ENCODE measurements at regions not wholly inside any gene's neighbourhood (a gene's known extent, or its start where the extent isn't known, plus 50 kb on each side); places are given as distances from the start of the nearest gene placed in this dataset.

DNA sequence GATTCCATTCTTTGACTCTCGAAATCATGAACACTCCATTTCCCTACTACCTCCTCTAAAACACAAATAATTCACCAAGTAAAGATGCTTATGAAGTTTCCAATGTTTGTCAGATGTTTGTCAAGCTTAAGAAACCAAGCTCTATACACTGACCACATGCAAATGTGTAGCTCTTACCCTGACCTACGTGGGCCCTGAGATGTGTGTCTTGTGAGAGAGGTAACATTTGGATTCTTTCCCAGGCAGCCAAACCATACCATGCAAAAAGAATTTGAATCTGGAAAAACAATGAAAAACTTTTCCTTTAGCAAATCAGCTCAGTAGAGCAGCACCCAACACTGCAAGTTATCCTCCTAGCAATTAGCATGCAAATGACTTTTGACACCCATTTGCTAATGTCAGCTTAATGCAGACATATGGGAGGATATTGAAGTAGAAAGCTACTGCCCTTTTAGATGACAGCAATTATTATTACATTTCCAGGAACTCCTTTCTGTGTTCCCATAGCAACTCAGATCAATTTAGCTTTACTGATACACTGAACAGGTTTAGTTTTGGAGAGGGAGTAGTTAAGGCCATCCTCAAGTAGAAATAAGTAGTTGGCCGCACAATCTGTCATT, 83.2 kb upstream of the RGS4 start:
- H3K4me3 ChIP-seq (ENCODE audit: low read depth, low read length) = no peak overlapping the region
- H3K36me3 ChIP-seq (replicated peaks) = no peaks in the 10 kb centered on the region
- no peaks in the 10 kb centered on the region for H3K27me3 ChIP-seq (replicated peaks)
- in situ Hi-C loops (cut with HindIII; ENCODE audit: low pct_ligation_motif_present, low sequenced_read_pairs) = no loop called here
- H3K27ac ChIP-seq = peak overlapping the region; percentile 99
- DNase-seq = peak; percentile 48
- TF ChIP-seq CTCF (IDR thresholded peaks at IDR 0.05; ENCODE audit: low read depth, low read length, missing control alignments) = no peak

DNA sequence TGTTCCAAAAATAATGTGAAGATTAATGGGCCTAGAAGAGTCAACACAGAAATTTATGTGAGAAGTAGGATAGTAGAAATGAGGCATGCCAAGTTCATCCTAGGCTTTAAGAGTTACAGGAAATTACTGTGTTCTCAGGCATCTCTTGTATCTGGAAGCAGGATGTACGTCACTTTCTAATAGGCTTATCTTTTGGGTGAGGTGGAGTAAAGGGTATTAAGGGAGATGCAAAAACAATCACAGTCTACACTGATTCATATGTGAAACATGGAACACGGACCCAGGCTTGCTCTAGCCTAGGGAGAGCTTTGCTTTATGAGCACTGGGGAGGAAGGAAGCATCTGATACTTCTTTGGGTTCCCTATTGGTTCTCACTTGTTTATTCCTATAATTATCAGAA, 84.5 kb upstream of the RGS4 start:
- no peaks in the 10 kb centered on the region for H3K36me3 ChIP-seq (replicated peaks)
- TF ChIP-seq CTCF (IDR thresholded peaks at IDR 0.05; ENCODE audit: low read depth, low read length, missing control alignments) = no peak
- in situ Hi-C loops (cut with HindIII; ENCODE audit: low pct_ligation_motif_present, low sequenced_read_pairs) = no loop called here
- H3K27me3 ChIP-seq (replicated peaks) = no peaks in the 10 kb centered on the region
- H3K4me3 ChIP-seq (ENCODE audit: low read depth, low read length) = no peak overlapping the region
- H3K27ac ChIP-seq = peak overlapping the region; percentile 99
- DNase-seq = peak; percentile 89

DNA sequence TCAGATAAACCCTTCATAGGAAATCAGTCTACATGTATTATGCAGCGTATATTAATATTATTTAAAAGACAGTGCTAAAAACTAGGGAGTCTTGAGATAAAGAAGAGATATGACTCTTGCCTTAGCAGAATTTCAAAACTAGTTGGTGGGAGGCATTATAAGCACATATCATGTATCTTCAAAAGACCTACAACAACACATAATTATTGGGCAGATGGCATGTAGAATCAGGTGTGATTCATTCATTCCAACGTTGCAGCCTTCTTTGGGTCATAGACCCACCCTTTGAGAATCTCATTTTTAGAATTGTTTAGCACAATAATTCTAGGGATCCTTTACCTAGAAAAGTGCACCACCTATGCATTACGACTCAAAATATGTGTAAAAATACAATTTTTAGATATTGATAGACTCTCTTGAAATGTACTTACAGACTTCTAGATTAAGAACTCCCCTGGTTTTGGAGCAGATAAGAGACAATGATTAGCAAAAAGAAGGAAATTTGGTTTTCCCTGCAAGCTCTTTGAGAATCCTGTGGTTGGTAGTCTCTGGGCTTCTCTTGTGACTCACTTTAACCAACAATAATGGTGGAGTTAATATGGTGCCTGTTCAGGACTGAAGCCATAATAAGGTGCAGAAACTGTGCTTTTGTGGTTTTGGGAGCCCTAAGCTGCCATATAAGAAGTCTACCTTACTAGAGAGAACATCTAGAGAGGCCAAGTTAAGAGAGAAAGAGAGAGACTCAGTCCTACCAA, 85.3 kb upstream of the RGS4 start:
- Histone ChIP-seq H3K27ac (peak overlapping the region; percentile 99), H3K36me3 (replicated peaks) (no peaks in the 10 kb centered on the region), H3K4me3 (ENCODE audit: low read depth, low read length) (no peak overlapping the region), H3K27me3 (replicated peaks) (no peaks in the 10 kb centered on the region)
- in situ Hi-C loops (cut with HindIII; ENCODE audit: low pct_ligation_motif_present, low sequenced_read_pairs) = no loop called here
- no peak for TF ChIP-seq CTCF (IDR thresholded peaks at IDR 0.05; ENCODE audit: low read depth, low read length, missing control alignments)
- no peak for DNase-seq

DNA sequence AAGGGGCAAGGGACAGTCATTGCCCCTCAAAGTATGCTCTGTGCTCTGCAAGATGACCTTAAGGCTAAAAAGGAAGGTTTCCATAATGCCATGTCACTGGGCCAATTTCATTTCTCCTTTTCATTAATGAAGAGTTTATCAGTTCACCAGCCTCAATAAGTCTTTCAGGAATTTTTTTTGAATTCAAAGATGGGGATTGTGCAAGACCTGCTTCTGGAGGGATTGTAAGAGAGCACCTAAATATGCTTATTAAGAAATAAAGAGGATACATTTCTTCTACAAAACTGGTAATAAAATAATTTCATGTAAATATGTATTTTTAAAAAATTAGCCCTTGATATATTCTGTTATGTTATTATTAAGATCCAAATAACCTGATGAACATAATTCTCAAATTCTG, 86.8 kb upstream of the RGS4 start:
- no peaks in the 10 kb centered on the region for H3K36me3 ChIP-seq (replicated peaks)
- no peak for DNase-seq
- no peak overlapping the region for H3K4me3 ChIP-seq (ENCODE audit: low read depth, low read length)
- in situ Hi-C loops (cut with HindIII; ENCODE audit: low pct_ligation_motif_present, low sequenced_read_pairs) = no loop called here
- no peaks in the 10 kb centered on the region for H3K27me3 ChIP-seq (replicated peaks)
- TF ChIP-seq CTCF (IDR thresholded peaks at IDR 0.05; ENCODE audit: low read depth, low read length, missing control alignments) = no peak
- H3K27ac ChIP-seq = no peak overlapping the region

DNA sequence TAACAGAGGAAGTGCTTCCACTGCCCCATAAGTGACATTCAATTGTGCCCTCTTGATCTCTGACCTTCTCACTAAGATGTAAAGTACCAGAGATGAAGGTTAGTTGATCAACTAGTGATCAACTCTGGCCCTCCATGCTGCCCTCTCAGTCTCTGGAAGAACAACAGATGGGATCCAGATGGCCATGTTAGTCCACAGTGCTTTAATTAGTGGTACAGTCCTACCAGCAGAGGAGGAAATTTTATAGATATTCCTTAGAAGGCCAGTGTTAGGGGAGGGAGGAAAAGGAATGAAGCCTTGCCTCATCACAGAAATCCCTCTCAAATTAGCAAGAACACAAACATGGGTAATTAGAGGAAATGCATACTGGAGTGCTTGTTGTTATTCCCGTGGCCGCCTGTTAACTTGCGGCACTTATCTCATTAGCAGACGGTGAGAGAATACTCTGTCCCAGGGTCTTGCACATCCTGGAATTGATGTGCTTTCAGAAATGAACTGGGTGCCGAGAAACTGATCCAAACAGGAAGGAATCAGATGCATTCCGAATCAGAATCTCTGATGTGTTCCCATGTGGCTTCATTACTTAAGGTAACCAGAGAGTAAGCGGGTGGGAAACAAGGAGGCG, 91.1 kb upstream of the RGS4 start:
- in situ Hi-C loops (cut with HindIII; ENCODE audit: low pct_ligation_motif_present, low sequenced_read_pairs) = no loop called here
- DNase-seq = no peak

More for the DNA sequence above, 91.1 kb upstream of the RGS4 start:
- Histone ChIP-seq H3K27me3 (replicated peaks) (no peaks in the 10 kb centered on the region), H3K27ac (no peak overlapping the region), H3K4me3 (ENCODE audit: low read depth, low read length) (no peak overlapping the region), H3K36me3 (replicated peaks) (no peaks in the 10 kb centered on the region)
- TF ChIP-seq CTCF (IDR thresholded peaks at IDR 0.05; ENCODE audit: low read depth, low read length, missing control alignments) = no peak

All from brain microvascular endothelial cell (primary cell).